ENCODE measurements at regions not wholly inside any gene's neighbourhood (a gene's known extent, or its start where the extent isn't known, plus 50 kb on each side); places are given as distances from the start of the nearest gene placed in this dataset.
"Not testable (repeated sequence)": the region's sequence is repeated elsewhere in the genome, so short reads cannot be mapped to it uniquely, and the experiment has no call there.

- not testable (repeated sequence) for TF ChIP-seq CTCF (IDR thresholded peaks at IDR 0.05); EZH2 (IDR thresholded peaks at IDR 0.05; ENCODE audit: borderline replicate concordance, insufficient read depth, low read depth, low read length, poor library complexity, severe bottlenecking)
Measured at GRCh38 chr15:77881535-77881934, 196.0 kb downstream of the TBC1D2B start.

All from B cell (primary cell).